DOHH2 (cell line): ENCODE measurements at regions not wholly inside any gene's neighbourhood (a gene's known extent, or its start where the extent isn't known, plus 50 kb on each side); places are given as distances from the start of the nearest gene placed in this dataset.

Experiments used
- H3F3A ChIP-seq: fragments of 200-600 bp; sonication (generic), shearing (Covaris generic); 2 replicates; pipeline ENCODE4 v1.6.0; 2016; ENCODE audit warnings: antibody characterized with exemption, mild to moderate bottlenecking; ENCODE audit not compliant: control insufficient read depth, insufficient read depth
- H3K27ac ChIP-seq: fragments of 200-600 bp; sonication (generic); 2 replicates; pipeline ENCODE4 v1.5.1; 2014; ENCODE audit warnings: low read depth, mild to moderate bottlenecking, low read length, moderate library complexity
- H3K27me3 ChIP-seq: fragments of 200-600 bp; sonication (generic); 2 replicates; pipeline ENCODE4 v1.6.1; 2014; ENCODE audit warnings: mild to moderate bottlenecking, low read length, mixed read lengths; ENCODE audit not compliant: control insufficient read depth
- H3K36me3 ChIP-seq: fragments of 200-600 bp; sonication (generic); 2 replicates; pipeline ENCODE4 v1.6.1; 2014; ENCODE audit warnings: mild to moderate bottlenecking, low read length, moderate library complexity, mixed read lengths; ENCODE audit not compliant: control insufficient read depth
- H3K4me1 ChIP-seq: fragments of 200-600 bp; sonication (generic); 2 replicates; pipeline ENCODE4 v1.6.1; 2014; ENCODE audit warnings: mild to moderate bottlenecking, low read length, mixed read lengths; ENCODE audit not compliant: control insufficient read depth
- H3K4me2 ChIP-seq: fragments of 200-600 bp; sonication (generic); 2 replicates; pipeline ENCODE4 v1.6.0; 2014; ENCODE audit warnings: mild to moderate bottlenecking, low read length, moderate library complexity
- H3K4me3 ChIP-seq: fragments of 200-600 bp; sonication (generic); 2 replicates; pipeline ENCODE4 v1.5.1; 2014; ENCODE audit warnings: mild to moderate bottlenecking, low read length, mixed read lengths
- H3K79me2 ChIP-seq: fragments of 200-600 bp; sonication (generic); 2 replicates; pipeline ENCODE4 v1.6.1; 2014; ENCODE audit warnings: mild to moderate bottlenecking, low read length, mixed read lengths; ENCODE audit not compliant: control insufficient read depth
- H3K9me2 ChIP-seq: fragments of 200-600 bp; sonication (generic); replicated peaks from 2 replicates; pipeline ENCODE4 v1.6.1; 2014; ENCODE audit warnings: mild to moderate bottlenecking, low read length, mixed read lengths; ENCODE audit not compliant: control insufficient read depth
- H3K9me3 ChIP-seq: fragments of 200-600 bp; sonication (generic); 2 replicates; pipeline ENCODE4 v1.6.1; 2014; ENCODE audit warnings: antibody characterized with exemption, low read length, mixed read lengths; ENCODE audit not compliant: control insufficient read depth, insufficient read depth
- H4K20me1 ChIP-seq: fragments of 200-600 bp; sonication (generic); 2 replicates; pipeline ENCODE4 v1.6.0; 2014; ENCODE audit warnings: low read depth, mild to moderate bottlenecking, antibody characterized with exemption, low read length, moderate library complexity; ENCODE audit not compliant: control insufficient read depth, insufficient read depth
- CTCF ChIP-seq: fragments of 200-600 bp; sonication (generic); IDR thresholded peaks from one replicate; pipeline ENCODE4 v1.5.1; 2014; ENCODE audit warnings: antibody characterized with exemption, mild to moderate bottlenecking, low read depth, low read length; ENCODE audit not compliant: poor library complexity, severe bottlenecking
- EZH2phosphoT487 ChIP-seq: fragments of 200-600 bp; sonication (generic); IDR thresholded peaks from 2 replicates; pipeline ENCODE4 v1.6.1; 2017; ENCODE audit warnings: borderline replicate concordance, mild to moderate bottlenecking, antibody characterized with exemption, low read length, moderate library complexity, mixed read lengths

- TF ChIP-seq CTCF (no peak), EZH2phosphoT487 (no peak)
- Histone ChIP-seq H3K9me3 (no peaks in the 10 kb centered on the region), H3K79me2 (no peaks in the 10 kb centered on the region), H3K4me2 (no peak overlapping the region), H3K4me3 (no peak overlapping the region), H3K27ac (no peak overlapping the region), H3K36me3 (no peaks in the 10 kb centered on the region), H3K9me2 (no peaks in the 10 kb centered on the region), H3K27me3 (no peaks in the 10 kb centered on the region), H3K4me1 (no peaks in the 10 kb centered on the region), H4K20me1 (no peaks in the 10 kb centered on the region), H3F3A (no peaks in the 10 kb centered on the region)
Measured at GRCh38 chr20:22775671-22776139, 191.3 kb upstream of the FOXA2 start.

GRCh38 chr20:22776369-22776768 is 192.0 kb upstream of the FOXA2 start:
- Histone ChIP-seq H3K9me3 (no peaks in the 10 kb centered on the region), H3K36me3 (no peaks in the 10 kb centered on the region), H3K9me2 (no peaks in the 10 kb centered on the region), H3K4me2 (no peak overlapping the region), H3K4me1 (no peaks in the 10 kb centered on the region), H3F3A (no peaks in the 10 kb centered on the region), H3K4me3 (no peak overlapping the region), H4K20me1 (no peaks in the 10 kb centered on the region), H3K27ac (no peak overlapping the region), H3K27me3 (no peaks in the 10 kb centered on the region), H3K79me2 (no peaks in the 10 kb centered on the region)
- TF ChIP-seq CTCF (no peak), EZH2phosphoT487 (no peak)

GRCh38 chr20:22779878-22780277 is 195.5 kb upstream of the FOXA2 start:
- Histone ChIP-seq H3F3A (no peaks in the 10 kb centered on the region), H3K36me3 (no peaks in the 10 kb centered on the region), H3K4me3 (no peak overlapping the region), H3K27ac (no peak overlapping the region), H4K20me1 (no peaks in the 10 kb centered on the region), H3K4me1 (no peaks in the 10 kb centered on the region), H3K79me2 (no peaks in the 10 kb centered on the region), H3K9me3 (no peaks in the 10 kb centered on the region), H3K4me2 (no peak overlapping the region), H3K9me2 (no peaks in the 10 kb centered on the region), H3K27me3 (no peaks in the 10 kb centered on the region)
- TF ChIP-seq CTCF (no peak), EZH2phosphoT487 (no peak)

- H3K79me2 ChIP-seq = no peaks in the 10 kb centered on the region
- H3K36me3 ChIP-seq = no peaks in the 10 kb centered on the region
- TF ChIP-seq EZH2phosphoT487 (no peak), CTCF (no peak)
- H3F3A ChIP-seq = no peaks in the 10 kb centered on the region
- H3K9me2 ChIP-seq = no peaks in the 10 kb centered on the region
- H3K27ac ChIP-seq = no peak overlapping the region
- H3K27me3 ChIP-seq = no peaks in the 10 kb centered on the region
- H3K9me3 ChIP-seq = no peaks in the 10 kb centered on the region
- H3K4me3 ChIP-seq = no peak overlapping the region
- no peaks in the 10 kb centered on the region for H4K20me1 ChIP-seq
- H3K4me1 ChIP-seq = no peaks in the 10 kb centered on the region
- H3K4me2 ChIP-seq = no peak overlapping the region
Measured at GRCh38 chr20:22781869-22782268, 197.5 kb upstream of the FOXA2 start.
